ENCODE measurements at regions not wholly inside any gene's neighbourhood (a gene's known extent, or its start where the extent isn't known, plus 50 kb on each side); places are given as distances from the start of the nearest gene placed in this dataset.
"Not testable (repeated sequence)": the region's sequence is repeated elsewhere in the genome, so short reads cannot be mapped to it uniquely, and the experiment has no call there.

DNA sequence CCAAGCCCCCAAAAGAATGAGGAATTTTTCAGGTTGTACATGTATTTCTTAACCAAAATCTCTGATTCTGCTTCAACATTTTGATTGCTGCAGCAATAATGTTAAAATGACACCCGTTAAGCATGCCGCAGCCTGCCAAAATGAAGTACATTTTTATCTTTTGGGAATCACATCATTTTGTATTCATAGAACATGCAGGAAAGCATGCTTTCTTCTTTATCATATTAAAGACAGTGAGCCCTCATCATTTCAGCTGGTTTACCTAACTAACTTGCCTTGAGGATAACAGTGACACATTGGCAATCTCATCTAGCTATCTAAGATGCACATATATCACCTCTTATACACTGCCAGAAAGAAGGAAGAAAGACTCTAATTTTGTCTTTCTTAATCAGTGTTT, 299.2 kb downstream of the LTN1 start:
- no peak for ATAC-seq

GRCh38 chr21:28690196-28690595, 302.5 kb downstream of the LTN1 start:
- intact Hi-C loops (cut with DNase I, micrococcal nuclease): no loop called here
- no peak overlapping the region for H3K4me3 ChIP-seq
- no peak for TF ChIP-seq CTCF (IDR thresholded peaks at IDR 0.05)
- ATAC-seq: no peak
- H3K4me1 ChIP-seq (ENCODE audit: low read depth): no peaks in the 10 kb centered on the region
- H3K36me3 ChIP-seq (ENCODE audit: low read depth): no peaks in the 10 kb centered on the region
- H3K9me3 ChIP-seq: no peaks in the 10 kb centered on the region
- DNase-seq: no peak

More for the DNA sequence above, 299.2 kb downstream of the LTN1 start:
- intact Hi-C loops (cut with DNase I, micrococcal nuclease): no loop called here
- no peak for TF ChIP-seq CTCF (IDR thresholded peaks at IDR 0.05)
- Histone ChIP-seq H3K36me3 (ENCODE audit: low read depth) (no peaks in the 10 kb centered on the region), H3K9me3 (no peaks in the 10 kb centered on the region), H3K4me3 (no peak overlapping the region), H3K4me1 (ENCODE audit: low read depth) (no peaks in the 10 kb centered on the region)
- DNase-seq: no peak

GRCh38 chr21:28688381-28688780, 304.3 kb downstream of the LTN1 start:
- Histone ChIP-seq H3K9me3 (no peaks in the 10 kb centered on the region), H3K4me3 (no peak overlapping the region), H3K36me3 (ENCODE audit: low read depth) (no peaks in the 10 kb centered on the region), H3K4me1 (ENCODE audit: low read depth) (no peaks in the 10 kb centered on the region)
- ATAC-seq: no peak
- intact Hi-C loops (cut with DNase I, micrococcal nuclease): no loop called here
- no peak for TF ChIP-seq CTCF (IDR thresholded peaks at IDR 0.05)
- no peak for DNase-seq

DNA sequence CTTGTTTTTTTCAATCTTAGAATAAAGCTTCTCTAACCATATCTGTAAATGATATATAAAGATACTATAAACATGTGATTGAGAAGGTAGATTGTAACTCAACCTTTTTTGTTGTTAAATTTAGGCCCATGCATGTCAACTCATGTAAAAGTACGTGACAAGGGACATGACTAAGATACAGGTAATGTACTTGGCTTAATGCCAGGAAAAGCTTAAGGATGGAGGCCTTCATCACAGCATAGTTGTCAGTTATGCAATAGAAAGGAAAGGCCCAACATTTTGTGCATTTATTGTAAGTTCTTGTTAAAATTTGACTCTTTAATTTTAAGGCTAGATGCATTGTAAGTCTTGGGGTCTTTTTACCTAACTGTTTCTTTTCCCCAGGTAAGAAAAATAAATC, 305.1 kb downstream of the LTN1 start:
- H3K4me3 ChIP-seq: no peak overlapping the region
- TF ChIP-seq CTCF (IDR thresholded peaks at IDR 0.05): no peak
- H3K36me3 ChIP-seq (ENCODE audit: low read depth): no peaks in the 10 kb centered on the region
- ATAC-seq (no peak), DNase-seq (no peak)
- H3K9me3 ChIP-seq: no peaks in the 10 kb centered on the region
- intact Hi-C loops (cut with DNase I, micrococcal nuclease): no loop called here
- H3K4me1 ChIP-seq (ENCODE audit: low read depth): no peaks in the 10 kb centered on the region

GRCh38 chr21:28683982-28684752, 308.5 kb downstream of the LTN1 start:
- H3K4me3 ChIP-seq: no peak overlapping the region
- intact Hi-C loops (cut with DNase I, micrococcal nuclease): no loop called here
- TF ChIP-seq CTCF (IDR thresholded peaks at IDR 0.05): no peak
- H3K4me1 ChIP-seq (ENCODE audit: low read depth): no peaks in the 10 kb centered on the region
- ATAC-seq: no peak
- H3K36me3 ChIP-seq (ENCODE audit: low read depth): no peaks in the 10 kb centered on the region
- no peaks in the 10 kb centered on the region for H3K9me3 ChIP-seq
- no peak for DNase-seq

DNA sequence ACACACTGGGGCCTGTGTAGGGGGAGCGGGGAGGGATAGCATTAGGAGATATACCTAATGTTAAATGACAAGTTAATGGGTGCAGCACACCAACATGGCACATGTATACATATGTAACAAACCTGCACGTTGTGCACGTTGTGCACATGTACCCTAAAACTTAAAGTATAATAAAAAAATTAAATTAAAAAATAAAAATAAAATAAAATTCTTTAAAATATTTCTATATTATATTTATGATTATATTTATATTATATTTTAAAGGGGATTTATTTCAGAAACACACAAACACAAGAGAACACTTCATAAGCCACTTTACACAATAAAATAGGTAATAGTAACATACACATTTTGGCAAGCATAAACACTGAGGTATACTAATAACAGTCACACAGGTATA, 309.8 kb downstream of the LTN1 start:
- intact Hi-C loops (cut with DNase I, micrococcal nuclease); DNase-seq; H3K4me1 ChIP-seq (ENCODE audit: low read depth); ATAC-seq; H3K9me3 ChIP-seq; H3K36me3 ChIP-seq (ENCODE audit: low read depth); H3K4me3 ChIP-seq: not testable (repeated sequence)

GRCh38 chr21:28677096-28677495, 315.6 kb downstream of the LTN1 start:
- H3K4me3 ChIP-seq; intact Hi-C loops (cut with DNase I, micrococcal nuclease); H3K9me3 ChIP-seq; H3K4me1 ChIP-seq (ENCODE audit: low read depth); H3K36me3 ChIP-seq (ENCODE audit: low read depth); ATAC-seq; DNase-seq: not testable (repeated sequence)
